ENCODE measurements at regions not wholly inside any gene's neighbourhood (a gene's known extent, or its start where the extent isn't known, plus 50 kb on each side); places are given as distances from the start of the nearest gene placed in this dataset.

GRCh38 chr11:24390762-24391161 is 106.1 kb upstream of the LUZP2 start:
- Histone ChIP-seq H2AFZ (replicated peaks) (no peak overlapping the region), H3K36me3 (no peaks in the 10 kb centered on the region), H3K27me3 (no peaks in the 10 kb centered on the region), H3K4me3 (no peak overlapping the region), H3F3A (ENCODE audit: low read depth) (no peaks in the 10 kb centered on the region), H3K9me3 (ENCODE audit: low read depth) (no peaks in the 10 kb centered on the region), H3K9ac (no peak overlapping the region), H4K20me1 (ENCODE audit: low read depth) (no peaks in the 10 kb centered on the region), H3K79me2 (ENCODE audit: low read depth) (no peaks in the 10 kb centered on the region), H3K4me2 (no peak overlapping the region), H3K4me1 (no peaks in the 10 kb centered on the region), H3K27ac (no peak overlapping the region)
- Mint-ChIP-seq H3K4me3 (no peak overlapping the region), H3K27ac (no peak overlapping the region), H3K36me3 (no peaks in the 10 kb centered on the region), H3K9me3 (no peaks in the 10 kb centered on the region), H3K27me3 (ENCODE audit: insufficient read depth, low read depth) (no peaks in the 10 kb centered on the region), H3K4me1 (no peaks in the 10 kb centered on the region)
- TF ChIP-seq EZH2phosphoT487 (IDR thresholded peaks at IDR 0.05), result no peak
- no peak for TF ChIP-seq EZH2 (IDR thresholded peaks at IDR 0.05)
- TF ChIP-seq CTCF (IDR thresholded peaks at IDR 0.05), result no peak
- no peak for DNase-seq (ENCODE audit: low spot score)

GRCh38 chr11:24391167-24391566 is 105.7 kb upstream of the LUZP2 start:
- no peak for DNase-seq (ENCODE audit: low spot score)
- no peaks in the 10 kb centered on the region for H3K4me1 Mint-ChIP-seq
- H3K4me2 ChIP-seq, result no peak overlapping the region
- no peaks in the 10 kb centered on the region for H3K79me2 ChIP-seq (ENCODE audit: low read depth)
- no peaks in the 10 kb centered on the region for H4K20me1 ChIP-seq (ENCODE audit: low read depth)
- H3K27ac Mint-ChIP-seq, result no peak overlapping the region
- no peak overlapping the region for H3K4me3 Mint-ChIP-seq
- H3K4me1 ChIP-seq, result no peaks in the 10 kb centered on the region
- no peak for TF ChIP-seq CTCF (IDR thresholded peaks at IDR 0.05)
- no peak overlapping the region for H3K27ac ChIP-seq
- H3K9ac ChIP-seq, result no peak overlapping the region
- H3K4me3 ChIP-seq, result no peak overlapping the region
- no peak overlapping the region for H2AFZ ChIP-seq (replicated peaks)
- no peaks in the 10 kb centered on the region for H3K27me3 ChIP-seq
- H3K36me3 ChIP-seq, result no peaks in the 10 kb centered on the region
- H3K9me3 ChIP-seq (ENCODE audit: low read depth), result no peaks in the 10 kb centered on the region
- no peaks in the 10 kb centered on the region for H3K27me3 Mint-ChIP-seq (ENCODE audit: insufficient read depth, low read depth)
- H3K36me3 Mint-ChIP-seq, result no peaks in the 10 kb centered on the region
- no peaks in the 10 kb centered on the region for H3K9me3 Mint-ChIP-seq
- no peaks in the 10 kb centered on the region for H3F3A ChIP-seq (ENCODE audit: low read depth)

- Histone ChIP-seq H3K4me1 (no peaks in the 10 kb centered on the region), H3K79me2 (ENCODE audit: low read depth) (no peaks in the 10 kb centered on the region), H3K4me3 (no peak overlapping the region), H3K9me3 (ENCODE audit: low read depth) (no peaks in the 10 kb centered on the region), H3K36me3 (no peaks in the 10 kb centered on the region), H3K27me3 (no peaks in the 10 kb centered on the region), H3K4me2 (no peak overlapping the region), H4K20me1 (ENCODE audit: low read depth) (no peaks in the 10 kb centered on the region), H3K27ac (no peak overlapping the region), H3F3A (ENCODE audit: low read depth) (no peaks in the 10 kb centered on the region), H2AFZ (replicated peaks) (no peak overlapping the region), H3K9ac (no peak overlapping the region)
- no peaks in the 10 kb centered on the region for H3K9me3 Mint-ChIP-seq
- no peaks in the 10 kb centered on the region for H3K36me3 Mint-ChIP-seq
- H3K27me3 Mint-ChIP-seq (ENCODE audit: insufficient read depth, low read depth), result no peaks in the 10 kb centered on the region
- no peaks in the 10 kb centered on the region for H3K4me1 Mint-ChIP-seq
- no peak overlapping the region for H3K4me3 Mint-ChIP-seq
- TF ChIP-seq CTCF (IDR thresholded peaks at IDR 0.05) (no peak), EZH2phosphoT487 (IDR thresholded peaks at IDR 0.05) (no peak), EZH2 (IDR thresholded peaks at IDR 0.05) (no peak)
- no peak overlapping the region for H3K27ac Mint-ChIP-seq
- DNase-seq (ENCODE audit: low spot score), result no peak
Measured at GRCh38 chr11:24400059-24400665, 96.7 kb upstream of the LUZP2 start.

Data from neural progenitor cell (in vitro differentiated cells).